GM21529 (cell line): ENCODE measurements at regions not wholly inside any gene's neighbourhood (a gene's known extent, or its start where the extent isn't known, plus 50 kb on each side); places are given as distances from the start of the nearest gene placed in this dataset.

Source experiments
- ATAC-seq: cut with Tn5 transposase; IDR thresholded peaks from one replicate; pipeline ENCODE4 v1.9.1; 2021; ENCODE audit not compliant: unreplicated experiment

DNA sequence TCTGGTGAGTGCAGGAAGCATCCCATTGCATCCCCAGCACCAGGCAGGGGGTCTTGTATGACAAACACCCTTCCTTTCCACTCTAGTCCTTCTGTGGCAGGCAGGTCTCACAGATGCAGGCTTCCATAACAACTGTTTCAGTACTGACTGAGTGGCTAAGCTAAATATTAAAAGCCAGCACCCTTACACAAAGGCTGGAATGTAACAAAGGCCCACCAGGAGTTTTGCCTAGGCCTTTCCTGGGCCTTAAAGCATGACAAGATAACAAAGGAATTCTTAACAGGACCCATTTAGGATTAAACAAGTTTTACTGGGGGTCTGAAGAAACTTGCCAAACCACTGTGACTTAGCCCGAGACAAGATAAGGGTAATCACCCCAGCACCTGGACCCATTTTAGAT, 228.9 kb upstream of the RPL38 start:
- no peak for ATAC-seq

DNA sequence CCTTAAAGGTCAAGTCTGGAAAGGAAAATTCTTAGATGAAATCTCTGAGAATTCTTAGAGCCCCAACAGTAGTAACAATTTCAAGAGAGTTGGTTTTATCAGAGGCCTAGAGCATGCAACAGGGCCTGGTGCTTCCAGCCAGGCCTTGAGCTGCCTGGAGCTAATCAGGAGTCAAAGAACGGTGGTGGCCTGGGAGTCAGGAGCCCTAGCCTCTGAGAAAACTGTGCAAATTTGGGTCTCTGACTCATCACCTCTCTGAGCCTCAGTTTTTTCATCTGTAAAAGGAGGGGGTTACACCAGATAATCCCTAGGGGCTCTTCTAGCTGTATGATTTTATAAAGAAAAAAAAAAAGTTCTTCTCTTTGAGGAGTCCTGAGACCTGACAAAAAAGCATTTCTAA, 227.3 kb upstream of the RPL38 start:
- ATAC-seq: no peak

DNA sequence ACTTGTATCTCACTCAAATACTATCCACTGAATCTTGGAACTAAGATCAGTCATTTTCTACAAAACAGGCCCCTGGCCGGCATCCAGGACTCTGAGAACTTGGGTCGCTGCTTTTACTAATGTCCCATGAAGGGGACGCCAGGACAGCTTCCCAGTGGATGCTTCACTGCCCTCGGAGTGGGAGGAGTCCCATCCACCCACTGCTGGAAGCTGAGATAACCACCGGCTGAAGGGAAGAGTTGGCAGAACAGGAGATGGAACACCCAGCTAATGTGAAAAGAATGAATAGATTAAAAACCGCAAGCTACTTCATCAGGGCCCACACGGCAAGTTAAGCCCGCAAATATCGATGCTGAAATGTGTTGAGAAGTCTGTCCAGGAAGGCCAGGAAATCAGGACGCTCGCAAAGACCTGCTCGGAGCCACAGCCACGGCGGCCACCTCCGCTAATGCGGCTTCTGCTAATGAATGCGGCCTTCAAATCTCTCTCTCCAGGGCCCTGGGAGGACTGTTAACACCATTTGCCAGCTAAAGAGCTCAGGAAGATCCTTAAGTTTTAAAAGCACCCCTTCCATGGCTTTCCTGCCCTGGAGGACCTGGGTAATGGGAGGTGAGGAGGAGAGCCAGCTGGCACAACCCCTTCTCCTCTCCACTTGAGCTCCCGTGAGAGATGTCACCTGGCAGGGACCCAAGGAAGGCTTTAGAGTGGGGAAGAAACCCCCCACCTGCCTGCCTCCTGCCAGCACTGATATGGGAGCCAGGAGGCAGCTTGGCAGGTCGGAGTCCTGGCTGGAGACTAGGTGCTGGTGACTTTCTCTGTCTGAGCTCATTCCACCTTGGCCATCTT, 226.6 kb upstream of the RPL38 start:
- no peak for ATAC-seq

DNA sequence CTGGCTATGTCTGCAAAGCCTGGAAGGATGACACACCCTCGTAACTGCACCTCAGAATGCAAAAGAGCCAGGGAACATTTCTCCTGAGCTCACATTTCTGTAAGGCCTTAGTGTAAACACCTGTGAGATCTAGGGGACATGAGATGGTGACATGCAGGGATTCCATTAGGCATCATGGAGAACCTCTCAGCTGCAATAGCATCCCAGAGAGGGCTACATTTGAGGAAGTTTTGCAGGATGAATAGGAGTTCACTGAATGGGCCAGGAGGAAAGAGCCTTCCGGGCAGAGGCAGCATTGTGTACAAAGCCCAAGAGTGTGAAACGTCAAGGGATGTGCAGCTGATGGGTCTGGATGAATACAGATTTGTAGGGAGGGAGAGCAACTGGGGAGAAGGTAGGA, 223.0 kb upstream of the RPL38 start:
- no peak for ATAC-seq

DNA sequence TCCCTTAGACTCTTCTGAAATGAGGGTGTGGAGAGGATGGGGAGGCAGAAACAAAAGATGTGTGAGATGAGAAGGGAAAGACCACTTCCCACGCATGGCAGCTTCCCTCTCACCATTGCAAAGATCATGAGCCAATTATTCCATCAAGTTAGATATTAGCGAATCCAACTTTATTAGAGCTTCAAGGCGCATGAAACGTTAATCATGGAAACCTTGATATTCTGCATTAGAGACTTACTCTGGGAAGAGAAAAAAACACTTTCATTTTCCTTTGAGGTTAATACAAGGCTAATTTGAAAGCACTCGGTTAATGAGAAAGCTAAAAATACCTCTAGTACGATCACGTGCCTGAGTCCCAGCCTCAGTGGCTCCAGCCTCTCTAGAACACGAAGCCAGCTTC, 220.6 kb upstream of the RPL38 start:
- no peak for ATAC-seq

DNA sequence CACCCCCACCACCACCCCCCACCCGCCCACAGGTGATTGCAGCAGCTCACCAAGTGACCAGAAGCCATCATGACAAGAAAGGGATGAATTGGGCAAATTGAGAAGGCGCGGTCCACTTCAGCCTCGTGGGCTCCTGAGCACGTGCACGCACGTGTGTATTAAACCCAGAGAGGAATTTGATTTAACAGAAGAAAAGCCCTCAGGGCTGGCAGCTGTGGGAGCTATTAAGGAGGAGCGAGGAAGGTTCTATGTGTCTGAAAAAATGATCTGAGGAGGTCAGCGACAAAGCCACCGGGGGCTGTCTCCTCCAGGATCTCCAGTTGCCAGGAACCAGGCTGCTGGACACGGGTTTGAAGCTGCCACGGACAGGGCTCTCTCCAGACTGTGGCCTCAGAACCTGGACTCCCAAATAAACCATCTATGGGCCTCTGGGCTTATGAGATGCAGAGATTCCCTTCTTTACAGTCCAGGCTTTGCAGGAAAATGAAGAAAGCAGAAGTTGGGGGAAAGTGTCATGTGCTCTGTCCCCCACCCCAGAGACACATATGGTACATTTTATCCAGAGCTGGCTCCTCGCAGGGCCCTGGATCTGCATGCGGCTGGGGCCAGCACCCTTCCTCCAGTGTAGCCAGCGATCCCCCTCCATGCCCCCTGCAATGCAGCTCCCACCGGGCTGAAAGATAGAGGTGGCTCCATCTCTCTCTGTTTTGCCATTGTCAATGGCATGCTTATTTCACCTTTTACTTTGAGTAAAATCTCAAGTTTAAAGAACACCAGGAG, 219.7 kb upstream of the RPL38 start:
- ATAC-seq: no peak

DNA sequence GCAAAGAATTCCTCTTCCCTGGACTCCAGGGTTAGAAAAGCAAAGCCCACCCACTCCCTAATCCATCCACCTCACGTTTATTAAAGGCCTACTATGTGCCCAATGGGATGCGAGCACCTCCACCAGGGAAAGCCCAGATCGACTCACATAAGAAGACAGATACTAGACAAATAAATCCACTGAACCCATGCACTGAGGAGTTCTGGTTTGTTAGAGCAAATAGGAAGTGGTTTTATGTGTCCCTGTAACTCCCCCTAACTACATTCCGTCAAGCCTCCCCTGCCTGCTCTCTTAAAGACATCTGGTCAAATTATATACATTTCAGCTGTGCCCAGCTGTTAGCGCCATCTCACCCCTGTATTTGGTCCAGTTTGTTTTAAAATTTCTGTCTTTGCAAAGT, 218.5 kb upstream of the RPL38 start:
- ATAC-seq: no peak

DNA sequence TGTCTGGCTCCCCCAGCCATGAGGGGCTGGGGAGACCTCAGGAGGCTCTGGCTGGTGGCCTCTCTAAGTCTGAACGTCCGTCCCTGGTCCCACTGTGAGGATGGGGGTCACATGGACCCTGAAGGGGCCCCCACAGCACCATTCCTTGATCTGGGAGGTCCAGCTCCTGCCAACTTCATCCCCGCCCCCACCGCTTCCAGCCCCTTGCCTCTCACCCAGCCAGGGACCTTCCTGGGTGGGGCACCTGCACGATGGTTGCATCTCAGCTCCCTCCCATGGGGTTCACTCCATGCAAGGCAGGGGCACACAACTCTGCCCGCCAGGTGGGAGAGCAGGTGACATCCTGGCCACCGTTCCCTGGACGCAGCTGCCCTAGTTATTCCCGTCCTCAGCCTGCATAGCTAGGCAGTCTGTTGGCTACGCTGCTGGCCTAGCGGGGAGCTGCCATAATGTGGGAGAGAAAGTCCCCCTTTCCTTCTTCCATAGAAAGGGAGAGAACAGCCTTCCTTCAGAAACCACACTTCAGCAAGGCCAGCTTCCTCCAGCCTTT, 217.9 kb upstream of the RPL38 start:
- no peak for ATAC-seq

DNA sequence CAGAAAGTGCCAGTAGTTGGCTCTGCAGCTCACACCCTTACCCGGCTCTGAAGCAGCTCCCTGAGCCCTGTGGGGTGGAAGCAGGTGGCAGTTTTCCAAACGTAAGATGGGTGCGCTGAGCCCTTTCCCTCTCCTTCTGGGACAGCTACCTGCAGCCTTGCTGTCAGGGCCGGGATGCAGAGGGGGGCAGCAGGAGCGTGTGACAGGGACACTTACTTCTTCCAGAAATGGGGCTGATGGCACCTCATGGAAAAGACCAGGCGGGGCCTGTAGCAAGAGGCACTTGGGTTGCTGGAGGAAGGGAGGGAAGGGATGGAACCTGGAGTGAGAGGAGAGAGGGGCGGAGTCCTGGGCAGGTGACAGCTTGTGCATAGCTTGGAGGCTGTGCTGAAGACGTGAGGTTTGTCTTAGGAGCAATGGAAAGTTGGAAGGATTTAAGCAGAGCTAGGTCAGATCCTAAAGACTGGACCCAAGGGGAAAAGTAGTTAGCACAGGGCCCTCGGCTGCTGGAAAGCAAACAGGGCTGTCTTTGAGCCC, 216.8 kb upstream of the RPL38 start:
- no peak for ATAC-seq

DNA sequence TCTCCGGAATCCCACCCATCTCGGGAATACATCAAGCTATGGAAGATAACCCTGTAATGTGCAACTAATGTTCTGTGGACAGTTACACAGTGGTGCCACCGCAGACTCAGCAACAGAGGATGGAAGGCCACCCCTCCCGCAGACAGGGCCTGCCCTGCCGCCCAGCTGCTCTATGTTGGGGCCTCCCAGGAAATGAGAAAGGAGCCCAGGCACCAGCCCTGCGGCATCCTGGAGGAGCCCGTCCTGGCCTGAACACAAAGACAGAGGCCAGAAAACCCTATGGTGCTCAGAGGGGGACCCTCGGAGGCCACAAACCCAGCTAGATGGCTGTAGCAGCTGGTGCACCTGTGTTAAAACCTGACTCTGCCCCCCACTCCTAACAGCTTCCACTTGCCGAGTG, 216.1 kb upstream of the RPL38 start:
- no peak for ATAC-seq

DNA sequence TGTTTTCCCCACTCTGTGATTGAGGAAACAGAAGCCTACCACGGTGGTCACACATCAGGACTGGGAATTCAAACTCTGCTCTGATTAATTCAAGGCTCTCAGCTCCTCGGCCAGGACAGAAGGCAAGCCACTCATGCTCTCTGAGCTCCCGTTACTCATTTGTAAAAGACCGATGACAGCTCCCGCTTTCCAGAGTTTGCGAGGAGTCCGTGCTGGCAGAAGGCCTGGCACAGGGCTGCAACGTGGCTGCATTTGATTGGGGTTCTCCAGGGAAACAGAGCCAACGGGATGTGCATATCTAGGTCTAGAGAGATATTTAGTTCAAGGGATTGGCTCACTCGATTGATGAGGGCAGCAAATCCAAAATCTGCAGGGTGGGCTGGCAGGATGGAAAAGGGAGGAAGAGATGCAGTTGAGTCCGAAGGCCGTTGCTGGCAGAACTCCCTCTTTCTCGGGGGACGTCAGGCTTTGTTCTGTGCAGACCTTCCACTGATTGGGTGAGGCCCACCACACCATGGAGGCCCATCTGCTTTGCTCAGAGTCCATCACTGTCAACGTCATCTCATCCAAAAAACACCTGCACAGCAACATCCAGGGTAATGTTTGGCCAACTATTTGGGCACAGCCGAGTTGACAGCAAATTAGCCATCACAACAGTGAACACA, 215.5 kb upstream of the RPL38 start:
- no peak for ATAC-seq

DNA sequence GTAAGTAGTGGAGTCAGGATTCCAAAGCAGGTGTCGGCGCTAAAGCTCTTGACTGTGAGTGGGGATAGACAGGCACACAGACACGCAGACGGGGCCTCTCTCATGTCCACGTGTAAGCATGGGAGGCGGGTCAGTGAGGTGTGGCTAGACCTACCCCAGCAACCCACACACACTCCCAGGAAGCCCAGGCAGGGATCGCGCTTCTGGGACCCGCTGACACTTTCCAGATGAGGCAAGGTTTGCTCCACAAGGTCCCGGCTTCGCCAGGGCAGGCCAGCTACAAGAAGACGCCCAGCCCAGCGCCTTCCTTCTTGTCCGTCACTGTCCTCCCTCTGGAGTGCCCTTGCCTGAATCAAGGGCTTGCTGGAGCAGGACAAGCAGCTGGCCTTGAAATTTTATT, 213.8 kb upstream of the RPL38 start:
- ATAC-seq: no peak

DNA sequence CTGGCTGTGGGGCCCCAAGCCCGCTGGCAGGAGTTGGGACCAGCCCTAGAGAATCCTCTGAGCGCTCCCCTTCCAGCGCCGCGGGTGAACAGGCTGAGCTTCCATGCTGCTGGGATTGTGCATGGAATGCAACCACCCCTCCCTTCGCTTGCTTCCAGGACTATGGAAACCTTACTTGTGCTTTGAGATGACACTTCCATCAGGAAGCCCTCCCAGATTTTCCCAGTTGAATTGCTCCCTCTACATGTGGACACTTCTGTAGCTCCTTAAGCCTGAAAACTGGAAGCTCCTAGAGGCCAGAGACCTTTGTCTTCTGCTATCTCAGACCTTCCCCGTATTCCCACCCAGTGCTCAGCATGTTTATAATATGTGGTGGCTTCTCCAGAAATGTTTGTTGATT, 213.2 kb upstream of the RPL38 start:
- ATAC-seq: no peak

DNA sequence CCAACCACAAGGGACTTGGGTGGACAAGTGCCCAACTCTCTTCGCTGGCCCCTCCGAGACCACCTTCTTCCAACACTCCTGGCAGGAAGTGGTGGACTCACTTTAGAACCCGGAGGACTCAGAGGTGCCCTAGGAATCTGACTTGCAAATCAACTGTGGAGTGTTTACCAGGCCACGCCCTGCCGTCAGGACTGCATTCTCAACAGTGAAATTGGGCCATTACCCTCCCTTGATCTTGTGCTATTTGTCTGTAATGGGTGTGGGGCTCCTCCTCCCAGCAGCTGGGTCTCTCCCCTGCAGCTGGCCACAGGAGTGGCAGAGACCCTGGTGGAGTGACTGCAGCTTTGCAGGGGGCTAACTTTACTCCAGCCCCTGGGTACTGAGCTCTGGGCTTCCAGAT, 212.2 kb upstream of the RPL38 start:
- no peak for ATAC-seq

DNA sequence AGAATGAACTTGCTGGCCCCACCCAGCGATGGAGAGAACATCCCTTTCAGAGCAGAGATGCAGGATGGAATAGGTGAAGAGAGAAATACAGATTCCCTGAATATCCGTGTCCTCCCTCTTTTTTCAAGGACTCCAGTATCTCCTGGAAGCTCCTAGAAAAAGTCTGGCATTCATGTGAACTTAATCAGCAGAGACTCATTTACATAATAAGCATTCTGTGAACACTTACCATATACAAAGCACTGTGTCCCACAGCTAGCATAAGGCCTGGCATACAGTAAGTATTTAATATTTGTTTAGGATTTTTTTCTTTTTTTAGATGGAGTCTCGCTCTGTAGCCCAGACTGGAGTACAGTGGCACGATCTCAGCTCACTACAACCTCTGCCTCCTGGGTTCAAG, 208.5 kb upstream of the RPL38 start:
- no peak for ATAC-seq

DNA sequence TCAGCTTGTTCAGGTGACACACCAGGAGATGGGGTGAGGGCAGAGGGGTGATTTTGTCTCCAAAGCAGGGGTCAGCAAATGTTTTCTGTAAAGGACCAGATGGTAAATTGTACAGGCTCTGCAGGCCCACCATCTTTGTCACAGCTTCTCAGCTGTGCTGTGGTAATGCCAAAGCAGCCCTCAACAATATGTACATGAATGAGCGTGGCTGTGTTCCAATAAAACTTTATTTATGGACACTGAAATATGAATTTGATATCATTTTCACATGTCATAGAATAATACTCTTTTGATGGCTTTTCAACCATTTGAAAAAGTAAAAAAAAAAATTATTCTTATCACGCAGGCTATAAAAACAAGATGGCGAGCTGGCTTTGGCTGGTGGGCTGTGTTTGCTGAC, 206.4 kb upstream of the RPL38 start:
- no peak for ATAC-seq

DNA sequence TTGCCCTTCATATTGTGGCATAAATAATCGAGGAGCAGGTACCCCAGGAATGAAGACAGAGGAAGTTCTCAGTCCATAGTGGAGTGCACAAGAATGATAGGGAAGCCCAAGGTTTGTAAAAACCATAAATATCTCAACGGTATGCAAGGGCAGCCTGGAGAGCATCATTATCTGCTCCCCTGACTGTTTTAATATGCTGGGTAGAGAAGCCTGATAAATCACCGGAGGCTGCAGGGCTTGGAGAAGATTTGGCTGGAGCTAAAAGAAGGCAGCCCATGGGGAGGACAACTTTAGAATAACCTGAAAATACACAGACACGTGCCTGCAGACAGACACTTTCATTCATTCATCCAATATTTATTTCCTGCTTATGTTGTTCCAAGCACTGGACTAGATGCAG, 205.2 kb upstream of the RPL38 start:
- no peak for ATAC-seq

DNA sequence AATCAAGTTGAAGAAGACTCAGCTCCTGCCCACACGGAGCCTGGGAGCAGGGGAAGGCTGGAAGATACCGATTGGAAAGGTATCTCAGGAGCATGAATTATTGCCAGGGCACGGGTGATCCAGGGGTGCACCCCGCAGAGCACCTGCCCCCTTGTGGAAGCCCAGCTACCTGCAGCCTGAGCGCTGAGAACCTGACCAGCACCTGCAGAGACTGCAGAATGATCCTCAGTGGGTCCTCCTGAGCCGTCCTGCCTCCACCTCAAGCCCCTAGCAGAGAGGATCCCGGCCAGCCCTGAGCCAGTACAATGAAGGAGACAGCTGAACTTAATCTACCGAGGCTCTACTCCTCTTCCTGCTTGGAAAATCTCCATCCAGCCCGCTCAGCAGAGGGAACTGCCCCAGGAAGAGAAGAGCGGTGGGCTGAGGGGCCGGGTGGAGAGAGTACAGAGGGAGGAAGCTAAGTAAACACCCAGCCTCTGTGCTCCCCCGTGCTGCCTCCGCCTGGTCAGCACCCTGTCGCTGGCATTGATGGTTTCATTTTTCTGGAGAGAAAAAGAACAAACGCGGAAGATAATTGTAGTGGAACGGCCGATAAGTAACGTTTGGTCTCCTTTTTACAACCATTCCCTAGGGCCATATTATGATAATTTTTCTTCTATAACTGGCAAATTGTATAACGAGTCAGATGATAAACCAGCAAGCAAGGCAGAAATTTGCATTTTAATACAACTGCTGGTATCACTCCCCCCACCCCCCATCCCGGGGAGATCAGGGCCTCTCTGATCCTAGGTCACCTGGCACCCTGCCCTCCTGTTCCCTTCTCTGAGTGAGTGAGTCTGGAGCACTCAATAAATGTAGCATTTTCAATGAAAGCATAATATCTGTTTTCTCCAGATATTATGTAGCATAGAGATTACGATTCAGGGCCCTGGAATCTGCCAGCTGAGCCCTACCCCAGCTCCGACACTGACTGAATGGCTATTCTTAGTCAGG, 204.5 kb upstream of the RPL38 start:
- peak; percentile 65 for ATAC-seq

DNA sequence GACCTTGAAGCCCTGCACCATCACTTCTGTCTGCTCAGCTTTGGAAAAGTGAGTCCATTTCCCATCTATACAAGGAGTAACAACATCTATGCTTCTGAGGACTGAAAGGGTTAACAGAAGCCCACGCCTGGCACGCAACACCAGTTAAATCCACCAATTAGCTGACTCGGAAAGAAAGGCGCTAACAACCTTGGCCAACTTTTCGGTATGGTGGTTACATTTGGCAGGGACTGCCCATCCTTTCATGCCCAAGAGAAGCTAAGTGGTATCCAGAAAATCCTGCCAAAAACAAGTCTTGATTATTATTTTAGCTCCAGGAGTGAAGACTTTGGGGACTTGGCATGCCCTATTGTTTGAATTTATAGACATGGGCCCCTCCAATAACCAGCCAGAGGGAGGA, 202.3 kb upstream of the RPL38 start:
- no peak for ATAC-seq

DNA sequence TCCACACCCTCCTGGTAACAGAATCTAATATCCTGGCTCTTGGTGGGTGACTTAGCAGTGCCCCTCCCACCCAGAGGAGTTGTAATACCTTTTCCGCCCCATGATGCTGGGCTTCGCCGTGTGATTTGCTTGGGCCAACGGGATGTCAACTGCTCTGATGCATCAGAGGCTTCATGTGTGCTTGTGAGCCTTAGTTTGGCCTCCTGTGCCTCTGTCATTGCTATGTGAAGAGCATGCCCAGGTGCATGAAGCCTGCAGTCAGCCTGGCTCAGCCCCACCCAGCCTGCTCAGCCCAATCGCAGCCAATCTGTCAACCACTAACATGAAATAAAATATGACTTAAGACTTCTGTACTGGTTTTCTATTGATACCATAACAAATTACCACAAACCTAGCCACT, 201.2 kb upstream of the RPL38 start:
- no peak for ATAC-seq
